WERI-Rb-1 (cell line): ENCODE measurements at regions not wholly inside any gene's neighbourhood (a gene's known extent, or its start where the extent isn't known, plus 50 kb on each side); places are given as distances from the start of the nearest gene placed in this dataset.

Experiments used
- DNase-seq: peaks from one replicate; pipeline ENCODE4 v3.0.0-alpha.2; 2020
- H3K27ac ChIP-seq: fragments of 250-450 bp; sonication (Bioruptor Pico); 2 replicates; pipeline ENCODE4 v1.5.1; 2020; ENCODE audit warnings: mild to moderate bottlenecking, moderate library complexity
- H3K27me3 ChIP-seq: fragments of 250-450 bp; sonication (Bioruptor Pico); 2 replicates; pipeline ENCODE4 v1.5.1; 2021; ENCODE audit warnings: mild to moderate bottlenecking, low read depth, moderate library complexity; ENCODE audit not compliant: insufficient read depth, severe bottlenecking
- H3K36me3 ChIP-seq: fragments of 250-450 bp; sonication (Bioruptor Pico); 2 replicates; pipeline ENCODE4 v1.5.1; 2020; ENCODE audit warnings: mild to moderate bottlenecking, moderate library complexity
- H3K4me3 ChIP-seq: 2 replicates; pipeline ENCODE4 v1.5.1; 2011; ENCODE audit warnings: low read depth, mild to moderate bottlenecking, control low read depth, low read length
- H3K9me3 ChIP-seq: fragments of 250-450 bp; sonication (Bioruptor Pico); 2 replicates; pipeline ENCODE4 v1.5.1; 2021; ENCODE audit warnings: mild to moderate bottlenecking, moderate library complexity; ENCODE audit not compliant: severe bottlenecking
- CTCF ChIP-seq: IDR thresholded peaks from 2 replicates; pipeline ENCODE4 v1.5.1; 2011; ENCODE audit warnings: low read depth, mild to moderate bottlenecking, control low read depth, inconsistent platforms, low read length

GRCh38 chr6:2447931-2448330 is 202.5 kb upstream of the GMDS start:
- TF ChIP-seq CTCF: no peak
- H3K27me3 ChIP-seq: peaks cover 80% of the 10 kb centered on the region
- no peak for DNase-seq
- no peaks in the 10 kb centered on the region for H3K36me3 ChIP-seq
- no peak overlapping the region for H3K27ac ChIP-seq
- H3K4me3 ChIP-seq: no peak overlapping the region
- no peaks in the 10 kb centered on the region for H3K9me3 ChIP-seq

GRCh38 chr6:2447318-2447920 is 202.0 kb upstream of the GMDS start:
- H3K27ac ChIP-seq: no peak overlapping the region
- no peak for TF ChIP-seq CTCF
- H3K36me3 ChIP-seq: no peaks in the 10 kb centered on the region
- no peak overlapping the region for H3K4me3 ChIP-seq
- peaks cover 79% of the 10 kb centered on the region for H3K27me3 ChIP-seq
- DNase-seq: no peak
- H3K9me3 ChIP-seq: no peaks in the 10 kb centered on the region

DNA sequence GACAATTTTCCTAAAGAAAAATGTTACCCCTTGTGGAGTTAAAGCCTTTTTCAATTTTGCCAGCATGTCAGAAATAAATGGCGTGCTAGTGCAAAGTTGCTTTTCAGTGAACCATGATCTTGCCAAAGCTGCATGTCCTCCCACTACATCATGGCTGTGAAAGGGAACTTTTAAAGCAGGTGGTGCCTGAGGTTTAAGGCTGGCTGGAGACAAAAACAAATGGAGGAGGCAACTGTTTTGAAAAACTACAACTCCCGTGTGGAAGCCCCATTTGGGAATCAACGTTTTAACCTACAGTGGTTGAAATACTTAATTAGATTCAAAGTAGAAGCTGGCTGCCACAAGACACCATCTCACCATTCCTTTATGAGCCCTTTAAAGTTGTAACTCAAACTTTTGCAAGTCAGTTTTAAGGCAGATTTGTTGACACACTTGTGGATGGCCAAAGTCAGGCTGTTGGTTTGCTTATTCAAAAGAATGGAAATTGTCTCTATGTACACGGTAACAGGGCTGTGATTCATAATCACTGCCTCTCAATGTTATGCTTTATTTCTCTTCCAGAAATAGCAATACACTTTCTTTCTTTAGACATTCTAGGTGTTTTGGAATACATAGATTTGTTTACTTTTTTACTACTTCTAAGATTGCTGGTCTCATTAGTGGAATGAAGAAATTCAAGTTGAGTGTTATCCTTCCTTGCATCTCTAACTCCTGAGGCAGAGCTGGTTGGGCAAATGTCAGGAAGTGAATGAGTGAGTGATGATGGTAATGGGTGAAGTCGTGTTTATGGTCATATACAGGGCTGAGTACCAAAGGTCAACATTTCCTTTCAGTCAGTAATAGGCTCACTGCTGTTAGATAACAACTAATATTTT is 196.4 kb upstream of the GMDS start:
- no peak overlapping the region for H3K27ac ChIP-seq
- no peak for TF ChIP-seq CTCF
- peaks cover 84% of the 10 kb centered on the region for H3K27me3 ChIP-seq
- DNase-seq: no peak
- no peaks in the 10 kb centered on the region for H3K36me3 ChIP-seq
- no peak overlapping the region for H3K4me3 ChIP-seq
- H3K9me3 ChIP-seq: no peaks in the 10 kb centered on the region

DNA sequence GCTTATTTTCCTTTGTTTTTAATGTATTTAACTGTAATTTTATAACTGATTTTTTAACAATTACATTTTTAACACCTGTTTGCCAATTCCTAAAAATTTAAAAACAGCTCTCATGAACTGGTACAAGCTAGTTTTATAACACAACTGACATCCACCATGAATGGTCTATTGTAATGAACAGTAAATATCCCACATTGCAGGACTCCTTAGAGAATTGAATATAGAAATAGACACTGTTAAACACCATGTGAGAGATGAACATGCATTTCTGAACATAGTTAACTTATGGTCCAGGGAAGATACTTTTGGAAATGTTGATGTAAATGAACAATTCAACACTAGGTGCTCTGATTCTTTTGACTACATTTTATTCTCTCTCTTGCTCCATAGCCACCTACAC is 195.1 kb upstream of the GMDS start:
- Histone ChIP-seq H3K27me3 (peaks cover 86% of the 10 kb centered on the region), H3K27ac (no peak overlapping the region), H3K4me3 (no peak overlapping the region), H3K36me3 (no peaks in the 10 kb centered on the region), H3K9me3 (no peaks in the 10 kb centered on the region)
- TF ChIP-seq CTCF: no peak
- DNase-seq: no peak

GRCh38 chr6:2439632-2440031 is 194.2 kb upstream of the GMDS start:
- no peak for TF ChIP-seq CTCF
- Histone ChIP-seq H3K27me3 (peaks cover 93% of the 10 kb centered on the region), H3K4me3 (no peak overlapping the region), H3K9me3 (no peaks in the 10 kb centered on the region), H3K36me3 (no peaks in the 10 kb centered on the region), H3K27ac (no peak overlapping the region)
- DNase-seq: no peak

DNA sequence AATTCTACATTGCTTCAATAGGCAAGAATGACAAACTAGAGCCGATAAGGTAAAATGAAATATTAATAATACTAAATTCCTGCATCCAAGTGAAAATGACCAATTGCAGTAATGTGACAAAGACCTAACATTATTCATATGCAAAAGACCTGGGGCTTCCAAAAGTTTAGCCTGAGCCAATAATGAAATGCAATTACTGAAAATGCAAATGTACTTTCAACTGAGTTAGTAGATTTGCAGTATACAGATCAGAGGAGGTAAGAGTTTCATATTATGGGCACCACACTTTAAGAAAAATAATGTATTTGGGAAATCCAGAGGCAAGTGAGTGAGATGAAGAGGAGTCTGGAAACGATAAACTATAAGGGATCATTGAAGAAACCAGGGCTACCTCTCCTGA is 193.7 kb upstream of the GMDS start:
- Histone ChIP-seq H3K4me3 (no peak overlapping the region), H3K27me3 (peaks cover 94% of the 10 kb centered on the region), H3K36me3 (no peaks in the 10 kb centered on the region), H3K27ac (no peak overlapping the region), H3K9me3 (no peaks in the 10 kb centered on the region)
- DNase-seq: no peak
- no peak for TF ChIP-seq CTCF
